IPS DF 4.7 (cell line): ENCODE measurements at regions not wholly inside any gene's neighbourhood (a gene's known extent, or its start where the extent isn't known, plus 50 kb on each side); places are given as distances from the start of the nearest gene placed in this dataset.
"Not testable (repeated sequence)": the region's sequence is repeated elsewhere in the genome, so short reads cannot be mapped to it uniquely, and the experiment has no call there.

ENCODE experiments used
- DNase-seq: peaks from one replicate; pipeline ENCODE4 v3.0.0-alpha.2; 2013; ENCODE audit warnings: low spot score; ENCODE audit errors: extremely low read depth

GRCh38 chr10:120195984-120196712 is 260.9 kb upstream of the PLPP4 start:
- no peak for DNase-seq

- DNase-seq, result no peak
Observed at GRCh38 chr10:120204877-120205276, 252.2 kb upstream of the PLPP4 start.

GRCh38 chr10:120205368-120206018 is 251.5 kb upstream of the PLPP4 start:
- DNase-seq, result no peak

- DNase-seq, result no peak
Observed at GRCh38 chr10:120208488-120208887, 248.5 kb upstream of the PLPP4 start.

- DNase-seq, result no peak
Observed at GRCh38 chr10:120209124-120209762, 247.8 kb upstream of the PLPP4 start.

GRCh38 chr10:120212275-120212674 is 244.8 kb upstream of the PLPP4 start:
- DNase-seq, result no peak

GRCh38 chr10:120213283-120213682 is 243.7 kb upstream of the PLPP4 start:
- DNase-seq, result not testable (repeated sequence)

GRCh38 chr10:120217736-120218135 is 239.3 kb upstream of the PLPP4 start:
- DNase-seq, result no peak

- peak; percentile 75 for DNase-seq
Observed at GRCh38 chr10:120221873-120222485, 235.0 kb upstream of the PLPP4 start.

GRCh38 chr10:120229641-120230040 is 227.4 kb upstream of the PLPP4 start:
- no peak for DNase-seq

- DNase-seq, result not testable (repeated sequence)
Observed at GRCh38 chr10:120239695-120240094, 217.3 kb upstream of the PLPP4 start.

- no peak for DNase-seq
Observed at GRCh38 chr10:120251821-120252442, 205.1 kb upstream of the PLPP4 start.

GRCh38 chr10:120253131-120253530 is 203.9 kb upstream of the PLPP4 start:
- no peak for DNase-seq

- no peak for DNase-seq
Observed at GRCh38 chr10:120260456-120260855, 196.6 kb upstream of the PLPP4 start.

- DNase-seq, result no peak
Observed at GRCh38 chr10:120262857-120263547, 194.0 kb upstream of the PLPP4 start.

GRCh38 chr10:120266022-120266421 is 191.0 kb upstream of the PLPP4 start:
- DNase-seq, result no peak

GRCh38 chr10:120270906-120271305 is 186.1 kb upstream of the PLPP4 start:
- no peak for DNase-seq

- no peak for DNase-seq
Observed at GRCh38 chr10:120271696-120272095, 185.3 kb upstream of the PLPP4 start.

- DNase-seq, result no peak
Observed at GRCh38 chr10:120272350-120272749, 184.7 kb upstream of the PLPP4 start.

- DNase-seq, result peak; percentile 14
Observed at GRCh38 chr10:120278069-120278468, 179.0 kb upstream of the PLPP4 start.

- no peak for DNase-seq
Observed at GRCh38 chr10:120279196-120279595, 177.8 kb upstream of the PLPP4 start.
